ENCODE measurements at regions not wholly inside any gene's neighbourhood (a gene's known extent, or its start where the extent isn't known, plus 50 kb on each side); places are given as distances from the start of the nearest gene placed in this dataset.
"Not testable (repeated sequence)": the region's sequence is repeated elsewhere in the genome, so short reads cannot be mapped to it uniquely, and the experiment has no call there.

DNA sequence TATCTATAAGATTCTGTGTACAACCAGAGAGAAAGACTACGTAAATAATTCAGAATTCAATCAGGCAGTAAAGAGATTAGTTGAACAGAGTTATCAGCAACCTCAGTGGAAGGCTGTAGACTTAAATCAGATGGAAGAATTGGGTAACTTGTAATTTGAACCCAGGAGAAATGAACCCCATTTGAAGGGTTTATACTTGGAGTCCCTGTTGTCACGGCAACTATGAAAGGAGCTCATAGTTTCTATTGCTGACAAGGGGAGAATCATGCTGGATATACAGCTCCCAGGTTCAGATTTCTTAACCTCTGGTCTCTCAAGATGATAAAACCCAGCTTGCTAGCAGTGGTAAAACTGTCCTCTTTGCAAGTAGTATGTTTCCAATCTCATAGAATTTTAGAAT is 54.4 kb upstream of the BMP4 start:
- no peak for DNase-seq (ENCODE audit: low read depth)

GRCh38 chr14:54023027-54023426 is 66.4 kb upstream of the BMP4 start:
- no peak for DNase-seq (ENCODE audit: low read depth)

GRCh38 chr14:54025661-54026060 is 69.0 kb upstream of the BMP4 start:
- DNase-seq (ENCODE audit: low read depth) = no peak

GRCh38 chr14:54026671-54027070 is 70.0 kb upstream of the BMP4 start:
- no peak for DNase-seq (ENCODE audit: low read depth)

DNA sequence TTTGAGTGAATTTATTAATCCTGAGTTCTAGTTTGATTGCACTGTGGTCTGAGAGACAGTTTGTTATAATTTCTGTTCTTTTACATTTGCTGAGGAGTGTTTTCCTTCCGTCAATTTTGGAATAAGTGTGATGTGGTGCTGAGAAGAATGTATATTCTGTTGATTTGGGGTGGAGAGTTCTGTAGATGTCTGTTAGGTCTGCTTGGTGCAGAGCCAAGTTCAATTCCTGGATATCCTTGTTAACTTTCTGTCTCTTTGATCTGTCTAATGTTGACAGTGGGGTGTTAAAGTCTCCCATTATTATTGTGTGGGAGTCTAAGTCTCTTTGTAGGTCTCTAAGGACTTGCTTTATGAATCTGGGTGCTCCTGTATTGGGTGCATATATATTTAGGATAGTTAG is 74.4 kb upstream of the BMP4 start:
- DNase-seq (ENCODE audit: low read depth) = not testable (repeated sequence)

- not testable (repeated sequence) for DNase-seq (ENCODE audit: low read depth)
Measured at GRCh38 chr14:54033285-54033684, 76.7 kb upstream of the BMP4 start.

DNA sequence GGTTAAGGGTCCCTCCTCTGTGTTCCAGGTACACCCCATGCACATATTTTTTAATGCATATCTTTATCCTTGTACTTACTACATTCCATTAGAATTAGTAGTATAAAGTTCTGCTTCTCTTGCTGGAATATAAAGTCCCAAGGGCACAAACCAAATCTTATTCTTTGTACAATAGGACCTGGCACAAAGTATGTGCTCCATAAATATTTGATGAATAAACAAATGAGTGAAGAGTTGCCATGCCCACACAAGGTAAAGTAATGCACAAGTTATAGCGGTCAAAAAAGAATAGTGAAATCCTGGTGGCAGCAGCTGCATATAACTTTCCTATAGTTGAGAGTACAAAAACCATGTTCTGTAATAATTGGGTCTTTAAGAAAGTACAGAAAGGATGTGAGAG is 82.1 kb upstream of the BMP4 start:
- no peak for DNase-seq (ENCODE audit: low read depth)

- no peak for DNase-seq (ENCODE audit: low read depth)
Measured at GRCh38 chr14:54039311-54039710, 82.7 kb upstream of the BMP4 start.

DNA sequence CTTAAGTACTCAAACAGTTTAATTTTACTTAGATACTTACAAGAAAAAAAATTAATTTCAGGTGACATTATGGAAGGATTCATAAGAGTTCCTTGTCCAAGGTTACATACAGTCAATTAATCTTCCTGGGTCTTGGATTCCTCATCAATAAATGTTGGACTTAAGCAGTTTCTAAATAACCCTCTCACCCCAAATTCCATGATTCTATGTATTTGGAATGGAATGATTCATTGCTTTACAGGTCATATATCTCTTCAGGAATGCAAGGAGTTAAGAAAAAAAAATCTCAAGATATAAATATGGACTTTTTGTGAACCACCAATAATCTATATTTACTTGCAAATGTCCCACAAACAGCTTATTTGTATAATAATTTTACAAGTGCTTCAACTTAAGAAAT is 84.2 kb upstream of the BMP4 start:
- no peak for DNase-seq (ENCODE audit: low read depth)

DNA sequence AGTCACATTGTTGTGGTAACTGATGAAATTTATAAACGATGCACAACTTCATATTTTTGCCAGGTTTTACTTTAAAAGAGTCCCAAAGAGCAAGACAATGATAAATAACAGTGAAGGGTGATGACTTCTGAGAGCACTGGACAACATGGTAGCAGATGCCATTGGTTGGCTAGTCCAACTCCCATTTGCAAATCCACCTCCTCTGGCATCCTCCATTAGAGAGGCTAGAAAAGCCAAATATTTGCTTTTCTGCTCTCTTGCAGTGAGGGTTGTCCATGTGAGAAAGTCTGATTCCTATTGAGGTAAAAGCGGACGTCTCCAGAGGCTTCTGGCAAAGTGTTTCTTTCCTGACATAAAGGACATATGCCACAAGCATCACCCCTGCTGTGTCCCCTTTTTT is 89.6 kb upstream of the BMP4 start:
- DNase-seq (ENCODE audit: low read depth) = no peak

DNA sequence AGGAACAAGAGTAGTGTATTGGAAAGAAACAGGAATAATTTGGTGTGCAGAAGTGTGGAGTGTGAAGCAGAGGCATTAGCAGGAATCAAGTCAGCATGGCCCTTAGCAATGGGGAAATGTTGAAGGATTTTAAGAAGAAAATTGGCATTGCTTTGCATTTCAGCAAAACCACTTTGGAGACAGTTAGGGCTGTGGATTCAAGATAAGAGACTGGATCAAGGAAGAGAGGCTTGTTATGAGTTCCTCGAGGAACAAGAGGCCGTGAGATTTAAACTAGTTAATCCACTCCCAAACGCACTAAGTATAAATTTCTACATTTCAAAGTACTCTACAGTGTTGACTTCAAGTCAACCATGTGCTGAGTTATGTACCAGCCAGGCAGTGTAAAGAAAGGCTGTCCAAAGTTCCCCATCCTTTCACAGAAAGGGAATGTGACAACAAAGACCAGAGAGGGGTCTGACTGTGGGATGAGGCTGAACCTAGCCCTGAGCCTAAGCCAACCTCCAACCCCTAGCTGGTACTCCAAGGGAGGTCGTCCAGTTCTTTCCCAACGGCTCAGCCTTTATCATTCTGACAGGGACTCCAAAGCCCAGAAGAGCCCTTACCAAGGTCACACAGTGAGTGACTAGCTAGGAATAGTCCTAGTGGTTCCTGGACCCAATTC is 91.2 kb upstream of the BMP4 start:
- no peak for DNase-seq (ENCODE audit: low read depth)

GRCh38 chr14:54048311-54048710 is 91.7 kb upstream of the BMP4 start:
- no peak for DNase-seq (ENCODE audit: low read depth)

GRCh38 chr14:54048736-54049135 is 92.1 kb upstream of the BMP4 start:
- DNase-seq (ENCODE audit: low read depth) = no peak

GRCh38 chr14:54050759-54051158 is 94.1 kb upstream of the BMP4 start:
- DNase-seq (ENCODE audit: low read depth) = no peak

DNA sequence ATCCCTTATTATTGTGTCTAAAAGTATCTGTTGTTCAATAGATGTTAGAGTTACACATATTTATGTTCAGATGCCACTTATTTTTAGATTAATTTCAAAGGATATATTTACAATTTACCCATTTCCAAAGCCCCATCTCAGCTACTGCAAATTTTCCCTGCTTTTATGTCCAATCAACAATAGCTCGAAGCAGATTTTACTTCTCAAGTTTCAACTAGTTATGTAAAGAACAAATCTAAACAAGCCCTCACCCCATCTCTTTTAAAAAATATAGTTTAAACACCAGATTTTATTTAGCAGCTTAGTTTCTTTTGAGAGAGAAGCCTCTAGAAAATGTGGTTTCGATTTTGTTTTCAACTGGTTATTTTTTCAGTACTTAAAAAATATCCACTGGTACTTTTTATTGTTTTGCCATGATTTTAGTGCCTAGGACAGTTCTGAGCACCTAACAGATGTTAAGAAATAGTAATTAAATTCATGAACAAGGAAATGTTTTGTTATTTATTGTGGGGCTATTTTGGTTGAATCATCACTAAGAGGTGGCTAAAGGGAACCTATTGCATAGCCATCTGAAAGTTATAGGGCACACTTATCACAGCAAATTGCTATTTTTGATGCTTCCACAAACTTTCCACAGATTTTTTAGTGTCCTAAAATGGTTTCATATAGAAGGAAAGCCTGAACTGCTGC is 96.2 kb upstream of the BMP4 start:
- DNase-seq (ENCODE audit: low read depth) = no peak

DNA sequence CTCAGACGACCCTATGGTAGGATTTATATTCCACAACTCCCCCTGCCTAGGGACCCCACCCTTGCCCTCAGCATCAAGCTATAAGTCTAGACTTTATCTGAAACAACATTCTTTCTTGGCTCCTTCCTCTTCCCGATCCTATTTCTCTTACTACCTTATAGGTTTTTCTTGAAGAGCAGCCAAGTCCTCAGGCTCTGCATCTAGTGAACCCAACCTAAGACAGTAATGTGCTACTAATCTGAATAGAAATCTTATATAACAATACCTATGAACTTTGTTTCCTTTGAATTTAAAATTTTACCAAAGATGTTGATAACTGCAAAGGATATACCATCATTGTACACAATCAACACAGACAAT is 96.7 kb upstream of the BMP4 start:
- no peak for DNase-seq (ENCODE audit: low read depth)

DNA sequence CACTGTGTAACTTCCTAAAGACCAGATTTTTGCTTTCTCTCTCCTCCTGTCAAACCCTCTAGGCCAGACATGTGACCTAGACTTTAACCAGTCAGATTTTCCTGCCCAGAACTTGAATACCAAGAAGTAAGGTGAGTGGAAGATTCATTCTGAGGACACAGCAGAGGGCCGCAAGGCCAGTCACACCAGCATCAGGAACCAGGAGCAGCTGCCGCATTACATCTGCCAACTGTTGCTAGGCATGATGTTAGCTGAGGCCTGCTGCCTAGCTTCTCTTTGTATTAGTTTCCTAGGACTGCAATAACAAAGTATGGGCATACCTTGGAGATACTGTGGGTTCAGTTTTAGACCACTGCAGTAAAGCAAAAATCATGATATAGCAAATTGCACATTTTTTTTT is 101.9 kb upstream of the BMP4 start:
- no peak for DNase-seq (ENCODE audit: low read depth)

- DNase-seq (ENCODE audit: low read depth) = no peak
Measured at GRCh38 chr14:54083549-54084239, 127.1 kb upstream of the BMP4 start.

GRCh38 chr14:54085232-54085761 is 128.7 kb upstream of the BMP4 start:
- no peak for DNase-seq (ENCODE audit: low read depth)

DNA sequence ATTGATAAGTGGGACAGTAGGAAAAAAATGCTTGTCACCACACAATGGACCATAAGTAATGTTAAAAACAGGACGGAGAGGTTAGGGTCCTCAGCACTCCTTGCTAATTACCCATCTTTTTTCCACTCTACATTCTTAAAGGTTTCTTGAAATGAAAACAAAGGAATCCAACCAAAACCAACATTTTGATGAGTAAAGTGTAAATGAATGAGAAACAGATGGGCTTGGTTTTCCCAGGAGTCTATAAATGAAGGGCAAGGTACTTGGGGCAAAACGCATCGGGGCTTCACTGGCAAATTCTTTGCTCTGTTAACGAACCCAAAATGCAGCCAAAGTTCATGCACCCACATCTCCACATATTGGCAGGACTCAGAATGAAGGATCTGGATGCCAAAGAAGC is 129.2 kb upstream of the BMP4 start:
- DNase-seq (ENCODE audit: low read depth) = no peak

- no peak for DNase-seq (ENCODE audit: low read depth)
Measured at GRCh38 chr14:54086767-54087166, 130.1 kb upstream of the BMP4 start.

- no peak for DNase-seq (ENCODE audit: low read depth)
Measured at GRCh38 chr14:54087376-54087775, 130.8 kb upstream of the BMP4 start.

DNA sequence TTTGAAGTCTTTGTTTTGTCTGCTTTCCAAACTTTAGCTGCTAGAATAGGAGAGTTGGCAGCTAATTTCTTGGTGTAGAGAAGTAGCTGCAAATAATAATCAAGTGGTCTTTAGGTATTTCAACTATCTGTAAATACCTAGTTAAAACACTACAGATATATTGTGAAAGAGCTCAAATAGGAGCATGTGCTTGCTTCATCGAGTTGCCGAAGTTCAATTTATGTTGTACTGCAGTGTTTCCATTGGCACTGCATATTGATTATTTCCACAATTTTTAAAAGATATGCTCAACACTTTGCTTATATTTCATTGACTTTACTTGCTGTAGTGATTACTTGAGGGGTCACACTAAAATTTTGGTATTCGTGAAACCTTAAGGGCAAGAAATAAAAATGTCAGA is 131.6 kb upstream of the BMP4 start:
- DNase-seq (ENCODE audit: low read depth) = no peak
